ENCODE measurements at regions not wholly inside any gene's neighbourhood (a gene's known extent, or its start where the extent isn't known, plus 50 kb on each side); places are given as distances from the start of the nearest gene placed in this dataset.

- TF ChIP-seq SRF (IDR thresholded peaks at IDR 0.05; ENCODE audit: low read depth, low read length), result no peak
- TF ChIP-seq E2F6 (IDR thresholded peaks at IDR 0.05), result no peak
Observed at GRCh38 chr20:40156600-40157317, 532.3 kb downstream of the MAFB start (continued).
